ENCODE measurements at regions not wholly inside any gene's neighbourhood (a gene's known extent, or its start where the extent isn't known, plus 50 kb on each side); places are given as distances from the start of the nearest gene placed in this dataset.

DNA sequence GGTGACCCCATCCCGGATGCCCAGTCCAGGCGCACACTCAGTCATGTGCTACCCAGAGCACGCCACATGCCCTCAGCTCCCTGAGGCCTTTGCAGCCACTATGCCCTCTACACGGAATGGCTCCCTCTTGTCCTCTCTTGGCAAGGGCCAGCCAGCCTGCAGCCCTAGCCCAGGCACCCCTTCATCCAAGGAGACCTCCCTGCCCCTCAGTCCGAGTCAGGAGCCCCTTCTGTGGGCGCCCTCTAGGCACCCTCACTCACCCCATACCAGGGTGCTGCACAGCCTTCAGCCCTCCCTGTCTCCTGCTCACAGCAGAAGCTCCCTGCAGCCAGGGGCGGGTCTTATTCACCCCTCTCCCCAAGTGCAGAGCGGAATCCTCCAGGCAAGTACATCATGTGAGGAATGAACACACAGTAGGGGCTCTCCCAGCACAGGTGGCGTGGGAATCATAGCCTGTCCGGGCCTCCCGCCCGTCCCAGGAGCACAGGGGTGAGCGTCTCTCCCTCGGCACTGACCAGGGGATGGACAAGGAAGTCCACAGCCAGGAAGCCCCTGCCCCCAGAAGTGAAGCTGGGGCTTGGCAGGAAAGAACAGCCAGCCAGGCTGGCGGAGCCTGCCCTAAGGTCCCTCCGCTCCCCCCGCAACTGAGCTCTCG lies 186.9 kb downstream of the RBFOX3 start:
- intact Hi-C loops (cut with DNase I), result no loop called here
- no peak for TF ChIP-seq CTCF (IDR thresholded peaks at IDR 0.05)
- no peak for TF ChIP-seq POLR2AphosphoS5 (IDR thresholded peaks at IDR 0.05)
- TF ChIP-seq POLR2A (IDR thresholded peaks at IDR 0.05), result no peak
- no peak for DNase-seq (ENCODE audit: low spot score)
- H3K27ac ChIP-seq, result no peak overlapping the region
- H3K4me1 ChIP-seq (replicated peaks), result no peaks in the 10 kb centered on the region
- no peak overlapping the region for H3K4me3 ChIP-seq
- no peaks in the 10 kb centered on the region for H3K36me3 ChIP-seq
- WGBS, result 92% methylated on average over 18 of the region's 18 CpGs
- no peaks in the 10 kb centered on the region for H3K9me3 ChIP-seq
- no peaks in the 10 kb centered on the region for H3K27me3 ChIP-seq (replicated peaks; ENCODE audit: insufficient read depth)

DNA sequence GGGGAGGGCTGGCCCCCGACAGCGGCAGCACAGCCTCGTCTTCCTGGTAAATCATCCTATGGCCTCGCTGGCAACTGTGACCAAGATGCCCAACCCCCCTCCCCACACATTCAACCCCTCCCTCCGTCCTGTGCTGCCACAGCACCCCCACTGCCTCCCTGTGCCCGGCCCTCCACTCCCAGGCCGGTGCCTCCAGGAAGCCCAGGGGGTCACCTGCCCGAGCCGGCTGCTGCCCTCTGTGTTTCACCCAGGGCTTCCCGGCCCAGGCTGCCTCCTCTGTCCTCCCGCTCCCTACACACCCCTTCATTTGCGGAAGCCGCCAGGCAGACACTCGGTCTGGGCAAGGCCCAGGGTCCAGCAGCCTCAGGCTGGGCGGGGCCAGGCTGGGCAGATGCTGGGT lies 188.6 kb downstream of the RBFOX3 start:
- WGBS, result 78% methylated on average over 14 of the region's 15 CpGs
- Histone ChIP-seq H3K4me1 (replicated peaks) (no peaks in the 10 kb centered on the region), H3K27me3 (replicated peaks; ENCODE audit: insufficient read depth) (no peaks in the 10 kb centered on the region), H3K9me3 (no peaks in the 10 kb centered on the region), H3K36me3 (no peaks in the 10 kb centered on the region), H3K4me3 (no peak overlapping the region), H3K27ac (no peak overlapping the region)
- no peak for DNase-seq (ENCODE audit: low spot score)
- TF ChIP-seq POLR2AphosphoS5 (IDR thresholded peaks at IDR 0.05) (no peak), CTCF (IDR thresholded peaks at IDR 0.05) (no peak), POLR2A (IDR thresholded peaks at IDR 0.05) (no peak)
- intact Hi-C loops (cut with DNase I), result no loop called here

DNA sequence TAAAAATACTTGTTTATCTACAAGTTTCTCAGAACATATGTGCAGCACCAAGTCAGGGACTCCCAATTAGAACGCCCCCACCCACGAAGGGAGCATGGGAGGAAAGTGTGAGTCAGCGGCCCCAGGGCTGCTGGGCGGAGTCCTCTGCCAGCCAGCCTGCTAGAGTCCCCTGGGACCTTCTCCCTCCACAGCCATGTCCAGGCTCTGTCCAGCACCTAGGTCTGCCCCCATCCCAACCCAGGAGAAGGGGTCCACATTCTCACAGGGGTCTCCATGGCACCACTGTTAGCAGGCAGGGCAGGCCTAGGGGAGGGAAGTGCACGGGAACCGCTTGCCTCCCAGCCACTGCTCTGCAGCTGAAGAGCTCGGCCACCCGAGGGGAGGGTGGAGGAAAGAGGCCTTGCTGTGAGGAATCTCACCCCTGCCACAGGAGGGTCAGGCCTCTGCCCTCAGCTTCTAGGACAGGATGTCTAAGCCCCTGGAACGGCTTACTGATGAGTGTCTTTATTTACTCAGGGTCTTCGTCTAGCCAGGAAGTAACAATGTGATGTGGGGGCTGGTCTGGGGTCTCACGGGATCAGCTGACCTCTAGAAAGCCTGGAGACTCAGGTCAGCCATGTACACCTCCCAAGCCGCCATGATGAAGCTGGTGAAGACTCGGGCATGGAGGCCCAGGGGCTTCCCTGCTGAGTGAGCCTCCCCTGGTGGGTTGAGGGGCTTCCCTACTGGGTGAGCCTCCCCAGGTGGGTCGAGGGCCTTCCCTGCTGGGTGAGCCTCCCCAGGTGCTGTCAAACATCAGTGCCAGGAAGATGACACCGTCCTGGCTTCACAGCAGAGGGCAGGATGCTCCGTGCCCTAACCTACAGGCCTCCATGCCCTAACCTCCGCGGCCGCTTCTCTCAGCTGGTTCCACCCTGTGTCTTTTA lies 190.3 kb downstream of the RBFOX3 start:
- WGBS, result 61% methylated on average over 19 of the region's 19 CpGs
- H3K4me1 ChIP-seq (replicated peaks), result no peaks in the 10 kb centered on the region
- no peak overlapping the region for H3K27ac ChIP-seq
- H3K4me3 ChIP-seq, result no peak overlapping the region
- H3K36me3 ChIP-seq, result no peaks in the 10 kb centered on the region
- no peaks in the 10 kb centered on the region for H3K9me3 ChIP-seq
- intact Hi-C loops (cut with DNase I), result no loop called here
- no peak for TF ChIP-seq POLR2AphosphoS5 (IDR thresholded peaks at IDR 0.05)
- TF ChIP-seq CTCF (IDR thresholded peaks at IDR 0.05), result no peak
- TF ChIP-seq POLR2A (IDR thresholded peaks at IDR 0.05), result no peak
- DNase-seq (ENCODE audit: low spot score), result no peak
- H3K27me3 ChIP-seq (replicated peaks; ENCODE audit: insufficient read depth), result peaks cover 11% of the 10 kb centered on the region

DNA sequence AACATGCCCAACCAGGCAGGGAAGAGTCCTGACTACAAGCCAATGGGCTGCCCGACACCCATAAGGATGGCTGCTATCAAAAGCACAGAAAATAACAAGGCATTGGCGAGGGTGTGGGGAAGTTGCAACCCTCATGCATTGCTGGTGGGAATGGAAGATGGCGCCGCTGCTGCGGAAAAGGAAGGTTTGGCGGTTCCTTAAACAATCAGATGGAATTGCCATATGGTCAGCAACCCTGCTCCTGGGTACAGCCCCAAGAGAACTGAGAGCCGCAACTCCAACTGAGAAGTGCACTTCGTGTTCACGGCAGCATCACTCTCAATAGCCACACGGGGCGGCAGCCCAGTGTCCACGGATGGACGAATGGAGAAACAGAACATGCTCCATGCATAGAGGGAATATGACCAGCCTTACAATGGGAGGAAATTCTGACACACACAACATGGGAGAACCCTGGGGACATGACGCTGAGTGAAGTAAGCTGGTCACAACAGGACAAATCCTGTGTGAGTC lies 193.3 kb downstream of the RBFOX3 start:
- H3K4me3 ChIP-seq, result no peak overlapping the region
- H3K27ac ChIP-seq, result no peak overlapping the region
- intact Hi-C loops (cut with DNase I), result no loop called here
- H3K27me3 ChIP-seq (replicated peaks; ENCODE audit: insufficient read depth), result peaks cover 19% of the 10 kb centered on the region
- no peaks in the 10 kb centered on the region for H3K9me3 ChIP-seq
- no peaks in the 10 kb centered on the region for H3K36me3 ChIP-seq
- 82% methylated on average over 14 of the region's 14 CpGs for WGBS
- DNase-seq (ENCODE audit: low spot score), result no peak
- TF ChIP-seq CTCF (IDR thresholded peaks at IDR 0.05), result no peak
- no peak for TF ChIP-seq POLR2AphosphoS5 (IDR thresholded peaks at IDR 0.05)
- no peak for TF ChIP-seq POLR2A (IDR thresholded peaks at IDR 0.05)
- no peaks in the 10 kb centered on the region for H3K4me1 ChIP-seq (replicated peaks)

Data from prostate gland (tissue), 2 donors.